Nephron (organoid): ENCODE measurements at regions not wholly inside any gene's neighbourhood (a gene's known extent, or its start where the extent isn't known, plus 50 kb on each side); places are given as distances from the start of the nearest gene placed in this dataset.

Source experiments
- H3K27ac Mint-ChIP-seq, 3 experiments: 2 replicates each; pipeline ENCODE4 v1.8.0; 2020; ENCODE audit warnings: mixed read lengths in 3 of 3, mild to moderate bottlenecking in 2 of 3, moderate library complexity in 1 of 3
- H3K27me3 Mint-ChIP-seq: 2 replicates; pipeline ENCODE4 v1.8.0; 2021; ENCODE audit warnings: low read depth, mild to moderate bottlenecking, moderate library complexity, mixed read lengths
- H3K36me3 Mint-ChIP-seq: 2 replicates; pipeline ENCODE4 v1.8.0; 2020; ENCODE audit warnings: low read depth, mixed read lengths
- H3K4me1 Mint-ChIP-seq: 2 replicates; pipeline ENCODE4 v1.8.0; 2020; ENCODE audit warnings: mixed read lengths
- H3K4me3 Mint-ChIP-seq, 3 experiments: 2 replicates each; pipeline ENCODE4 v1.8.0; 2020; ENCODE audit warnings: mild to moderate bottlenecking in 3 of 3, mixed read lengths in 3 of 3, moderate library complexity in 2 of 3
- H3K9me3 Mint-ChIP-seq: 2 replicates; pipeline ENCODE4 v1.8.0; 2020; ENCODE audit warnings: mixed read lengths
- CTCF ChIP-seq, 3 experiments: fragments of 200-600 bp; sonication (generic); IDR thresholded peaks; one replicate each; pipeline ENCODE4 v1.5.0; 2021; ENCODE audit warnings: antibody characterized with exemption in 3 of 3; ENCODE audit not compliant: unreplicated experiment in 3 of 3

GRCh38 chr19:32124585-32124984 is 220.8 kb upstream of the ZNF507 start:
- Mint-ChIP-seq H3K4me3 (no peak overlapping the region), H3K27me3 (no peaks in the 10 kb centered on the region)
- TF ChIP-seq CTCF (IDR thresholded peaks at IDR 0.05; ENCODE audit: unreplicated experiment in 3 of 3) = no peak

GRCh38 chr19:32129141-32129540 is 216.3 kb upstream of the ZNF507 start:
- peak overlapping the region in 2 of 3 experiments; percentile 16 to 37 for H3K4me3 Mint-ChIP-seq
- peak overlapping the region; percentile 80 to 97 (median 95) for H3K27ac Mint-ChIP-seq
- no peaks in the 10 kb centered on the region for H3K9me3 Mint-ChIP-seq
- no peaks in the 10 kb centered on the region for H3K27me3 Mint-ChIP-seq
- no peak for TF ChIP-seq CTCF (IDR thresholded peaks at IDR 0.05; ENCODE audit: unreplicated experiment in 3 of 3)
- H3K36me3 Mint-ChIP-seq = no peaks in the 10 kb centered on the region
- H3K4me1 Mint-ChIP-seq = peaks cover 40% of the 10 kb centered on the region

More at GRCh38 chr19:32124585-32124984, 220.8 kb upstream of the ZNF507 start:
- H3K9me3 Mint-ChIP-seq = no peaks in the 10 kb centered on the region
- H3K27ac Mint-ChIP-seq = peak overlapping the region in 2 of 3 experiments; percentile 67 to 90
- H3K4me1 Mint-ChIP-seq = peaks cover 31% of the 10 kb centered on the region
- H3K36me3 Mint-ChIP-seq = no peaks in the 10 kb centered on the region

DNA sequence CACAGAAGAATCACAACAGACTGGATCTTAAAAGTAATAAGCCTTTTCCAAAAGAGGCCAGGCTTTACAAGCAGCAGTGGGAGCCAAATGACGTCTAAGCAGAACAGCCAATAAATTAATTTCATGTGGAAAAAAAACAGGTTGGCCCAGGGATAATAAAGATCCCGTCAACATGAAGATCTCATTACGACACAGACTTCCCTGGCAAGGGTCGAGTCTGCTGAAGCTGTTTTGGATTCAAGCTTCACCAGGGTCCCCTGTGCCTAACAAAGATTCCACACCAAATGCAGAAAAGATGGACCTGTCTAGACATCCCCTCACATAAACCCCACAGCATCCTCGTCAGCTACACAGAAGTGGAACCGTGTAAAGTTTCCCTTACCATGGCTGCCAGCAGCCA is 215.1 kb upstream of the ZNF507 start:
- Mint-ChIP-seq H3K4me1 (peaks cover 28% of the 10 kb centered on the region), H3K36me3 (no peaks in the 10 kb centered on the region), H3K4me3 (peak overlapping the region; percentile 25 to 72 (median 40))

GRCh38 chr19:32131005-32131404 is 214.4 kb upstream of the ZNF507 start:
- Mint-ChIP-seq H3K36me3 (no peaks in the 10 kb centered on the region), H3K27ac (peak overlapping the region; percentile 93 to 97 (median 97)), H3K9me3 (no peaks in the 10 kb centered on the region), H3K4me3 (no peak overlapping the region), H3K4me1 (peaks cover 23% of the 10 kb centered on the region), H3K27me3 (no peaks in the 10 kb centered on the region)
- no peak for TF ChIP-seq CTCF (IDR thresholded peaks at IDR 0.05; ENCODE audit: unreplicated experiment in 3 of 3)

More for the DNA sequence above, 215.1 kb upstream of the ZNF507 start:
- no peak for TF ChIP-seq CTCF (IDR thresholded peaks at IDR 0.05; ENCODE audit: unreplicated experiment in 3 of 3)
- H3K9me3 Mint-ChIP-seq = no peaks in the 10 kb centered on the region
- no peaks in the 10 kb centered on the region for H3K27me3 Mint-ChIP-seq
- H3K27ac Mint-ChIP-seq = peak overlapping the region; percentile 93 to 97 (median 97)

GRCh38 chr19:32138416-32138815 is 207.0 kb upstream of the ZNF507 start:
- no peaks in the 10 kb centered on the region for H3K36me3 Mint-ChIP-seq

More at GRCh38 chr19:32138416-32138815, 207.0 kb upstream of the ZNF507 start:
- Mint-ChIP-seq H3K9me3 (no peaks in the 10 kb centered on the region), H3K27ac (no peak overlapping the region), H3K4me1 (no peaks in the 10 kb centered on the region), H3K27me3 (peaks cover 4% of the 10 kb centered on the region), H3K4me3 (no peak overlapping the region)
- TF ChIP-seq CTCF (IDR thresholded peaks at IDR 0.05; ENCODE audit: unreplicated experiment in 3 of 3) = no peak
